GM12873 (cell line): ENCODE measurements at regions not wholly inside any gene's neighbourhood (a gene's known extent, or its start where the extent isn't known, plus 50 kb on each side); places are given as distances from the start of the nearest gene placed in this dataset.

ENCODE experiments used
- TF ChIP-seq, protein P1 (sequence below): IDR thresholded peaks from 2 replicates; pipeline ENCODE4 v1.5.1; 2012; ENCODE audit warnings: low read depth, mild to moderate bottlenecking, moderate library complexity, low read length, control low read depth; ENCODE audit not compliant: insufficient read depth; ENCODE audit errors: missing control alignments

DNA sequence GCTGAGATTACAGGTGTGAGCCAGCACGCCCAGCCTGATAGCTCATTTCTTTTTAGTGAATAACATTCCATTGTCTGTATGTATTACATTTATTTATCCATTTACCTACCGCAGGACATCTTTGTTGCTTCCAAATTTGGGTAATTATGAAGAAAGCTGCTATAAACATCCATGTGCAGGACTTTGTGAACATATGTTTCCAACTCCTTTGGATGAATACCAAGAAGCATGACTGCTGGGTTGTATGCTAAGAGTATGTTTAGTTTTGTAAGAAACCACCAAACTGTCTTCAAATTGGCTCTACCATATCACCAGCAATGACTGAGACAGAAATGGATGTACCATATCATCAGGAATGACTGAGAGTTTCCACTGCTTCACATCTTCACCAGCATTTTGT lies 200.2 kb upstream of the TMEM196 start:
- TF ChIP-seq, protein P1, sequence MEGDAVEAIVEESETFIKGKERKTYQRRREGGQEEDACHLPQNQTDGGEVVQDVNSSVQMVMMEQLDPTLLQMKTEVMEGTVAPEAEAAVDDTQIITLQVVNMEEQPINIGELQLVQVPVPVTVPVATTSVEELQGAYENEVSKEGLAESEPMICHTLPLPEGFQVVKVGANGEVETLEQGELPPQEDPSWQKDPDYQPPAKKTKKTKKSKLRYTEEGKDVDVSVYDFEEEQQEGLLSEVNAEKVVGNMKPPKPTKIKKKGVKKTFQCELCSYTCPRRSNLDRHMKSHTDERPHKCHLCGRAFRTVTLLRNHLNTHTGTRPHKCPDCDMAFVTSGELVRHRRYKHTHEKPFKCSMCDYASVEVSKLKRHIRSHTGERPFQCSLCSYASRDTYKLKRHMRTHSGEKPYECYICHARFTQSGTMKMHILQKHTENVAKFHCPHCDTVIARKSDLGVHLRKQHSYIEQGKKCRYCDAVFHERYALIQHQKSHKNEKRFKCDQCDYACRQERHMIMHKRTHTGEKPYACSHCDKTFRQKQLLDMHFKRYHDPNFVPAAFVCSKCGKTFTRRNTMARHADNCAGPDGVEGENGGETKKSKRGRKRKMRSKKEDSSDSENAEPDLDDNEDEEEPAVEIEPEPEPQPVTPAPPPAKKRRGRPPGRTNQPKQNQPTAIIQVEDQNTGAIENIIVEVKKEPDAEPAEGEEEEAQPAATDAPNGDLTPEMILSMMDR = no peak

DNA sequence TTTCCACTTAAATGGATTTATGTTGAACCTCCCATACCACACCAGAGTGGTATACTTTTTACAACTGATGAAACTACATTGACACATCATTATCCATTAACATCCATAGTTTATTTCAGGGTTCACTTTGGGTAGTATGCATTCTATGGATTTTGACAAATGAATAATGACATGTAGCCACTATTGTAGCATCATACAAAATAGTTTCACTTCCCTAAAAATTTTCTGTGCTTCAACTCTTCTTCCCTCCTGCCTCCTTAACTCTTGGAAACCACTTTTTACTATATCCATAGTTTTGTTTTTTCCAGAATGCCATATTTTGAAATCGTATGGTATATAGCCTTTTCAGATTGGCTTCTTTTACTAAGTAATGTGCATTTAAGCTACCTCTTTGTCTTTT lies 199.5 kb upstream of the TMEM196 start:
- TF ChIP-seq, protein P1 = no peak

DNA sequence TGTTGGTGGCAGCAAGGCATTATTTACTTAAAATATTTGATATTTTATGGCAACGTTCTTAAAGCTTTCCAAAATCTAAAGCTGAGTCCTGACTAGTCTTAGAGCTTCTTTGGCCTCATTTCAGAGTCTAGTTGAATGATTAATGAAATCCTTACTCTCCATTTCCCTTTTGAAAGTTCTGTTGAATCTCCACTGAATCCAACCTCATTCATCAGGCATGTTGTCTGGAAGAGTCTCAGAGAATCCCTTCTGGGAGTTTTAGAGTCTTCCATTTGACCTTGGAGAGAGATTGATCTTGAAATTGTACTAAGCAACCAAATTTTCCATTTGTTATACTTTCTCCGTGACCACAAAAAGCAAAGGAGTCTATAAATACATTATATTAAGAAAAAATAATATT lies 198.5 kb upstream of the TMEM196 start:
- TF ChIP-seq, protein P1 = no peak

DNA sequence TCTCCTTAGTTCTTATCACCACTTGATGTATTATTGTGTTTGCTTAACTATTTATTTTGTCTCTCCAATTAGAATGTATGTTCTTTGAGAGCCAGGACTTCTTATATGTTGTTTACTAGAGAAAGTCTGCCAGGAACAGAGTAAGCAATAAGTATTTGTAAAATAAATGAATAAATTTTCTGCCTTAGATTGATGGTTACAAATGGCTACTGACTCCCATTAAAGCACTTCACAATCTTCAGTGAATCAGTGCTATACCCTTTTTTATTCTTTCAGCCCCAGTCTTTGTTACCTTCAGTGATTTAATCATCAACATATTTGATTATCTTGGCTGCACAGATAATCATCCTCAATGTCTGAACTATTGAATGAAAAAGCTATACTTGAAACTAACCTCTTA lies 197.1 kb upstream of the TMEM196 start:
- TF ChIP-seq, protein P1 = no peak

DNA sequence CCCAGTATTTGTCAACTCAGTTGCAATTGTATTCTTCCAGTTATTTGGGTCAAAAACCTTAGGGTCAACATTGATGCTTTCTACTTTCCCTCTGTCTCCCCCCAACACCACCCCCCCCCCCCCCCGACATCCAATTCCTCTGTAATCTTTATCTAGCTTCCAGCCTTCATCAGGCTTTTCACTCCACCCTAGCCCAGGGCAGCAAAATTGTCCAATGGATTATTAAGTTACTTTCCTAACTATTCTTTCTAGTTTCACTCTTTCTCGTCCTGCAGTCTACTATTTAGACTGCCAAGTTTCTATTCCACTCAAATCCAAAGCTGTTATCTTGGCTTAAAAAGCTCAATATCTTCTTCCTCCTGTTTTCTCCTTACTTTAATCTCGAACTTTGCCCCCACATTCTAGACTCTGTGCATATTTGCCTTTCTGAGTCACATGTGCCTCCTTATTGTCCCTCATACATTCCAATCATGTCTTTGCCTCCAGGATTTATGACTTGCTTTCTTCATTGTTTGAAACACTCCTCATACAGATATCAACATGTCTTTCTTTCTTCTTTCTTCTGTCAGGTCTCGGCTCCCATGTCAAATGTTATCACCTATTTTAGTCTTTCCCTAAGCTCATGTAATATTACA lies 196.6 kb upstream of the TMEM196 start:
- TF ChIP-seq, protein P1 = no peak

DNA sequence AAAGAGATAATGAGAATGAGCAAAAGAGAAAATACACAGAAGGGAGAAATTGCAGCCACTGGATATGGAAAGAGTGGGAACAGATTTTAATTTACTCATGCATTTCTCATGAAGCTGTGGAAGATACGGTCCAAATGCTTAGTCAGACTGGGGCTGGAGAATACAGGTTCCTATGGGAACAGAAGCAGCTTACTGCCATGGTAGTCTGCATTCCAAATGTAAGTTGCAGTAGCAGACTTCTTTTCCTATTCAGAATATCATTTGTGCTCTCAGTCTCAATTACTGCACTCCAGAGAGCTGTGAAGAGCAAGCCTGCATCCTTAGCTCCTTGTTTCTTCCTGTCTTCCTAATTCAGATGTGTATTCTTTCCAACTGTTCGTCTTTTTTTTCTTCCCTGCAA lies 190.8 kb upstream of the TMEM196 start:
- TF ChIP-seq, protein P1 = no peak

DNA sequence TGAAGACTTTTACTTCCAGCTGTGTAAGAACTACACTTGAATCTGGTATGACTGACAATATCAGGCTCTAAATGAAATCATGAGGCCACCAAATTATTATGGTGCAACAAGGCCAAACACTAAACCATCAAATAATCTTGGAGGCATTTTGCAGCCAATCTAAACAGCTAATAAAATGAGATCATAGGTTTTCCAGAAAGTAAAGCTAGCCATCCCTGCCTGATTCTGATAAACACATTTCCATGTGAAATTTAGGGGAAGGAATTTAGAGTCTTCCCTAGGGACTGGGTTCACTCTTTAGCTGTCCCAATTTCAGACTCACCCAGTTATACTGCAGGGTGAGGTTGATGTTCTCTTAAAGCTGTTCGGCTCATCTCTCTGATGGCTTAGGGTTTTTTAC lies 190.3 kb upstream of the TMEM196 start:
- TF ChIP-seq, protein P1 = no peak
